OCI-LY3 (cell line): ENCODE measurements at regions not wholly inside any gene's neighbourhood (a gene's known extent, or its start where the extent isn't known, plus 50 kb on each side); places are given as distances from the start of the nearest gene placed in this dataset.

ENCODE experiments used
- H2AFZ ChIP-seq: fragments of 200-600, 300-600 bp; shearing (Covaris generic); 2 replicates; pipeline ENCODE4 v1.6.0; 2014; ENCODE audit warnings: antibody characterized with exemption, low read depth, low read length
- H3K27ac ChIP-seq: fragments of 200-600, 300-600 bp; sonication (generic); 2 replicates; pipeline ENCODE4 v1.5.1; 2014; ENCODE audit warnings: mild to moderate bottlenecking, low read length, moderate library complexity, mixed read lengths
- H3K27me3 ChIP-seq: fragments of 200-600, 300-600 bp; sonication (generic); 2 replicates; pipeline ENCODE4 v1.6.1; 2014; ENCODE audit warnings: low read depth, low read length, mixed read lengths
- H3K36me3 ChIP-seq: fragments of 200-600, 300-600 bp; sonication (generic); replicated peaks from 2 replicates; pipeline ENCODE3; 2014; ENCODE audit warnings: low read depth, low read length, mixed read lengths
- H3K4me1 ChIP-seq: fragments of 300-600, 200-600 bp; sonication (generic); 2 replicates; pipeline ENCODE4 v1.6.1; 2014; ENCODE audit warnings: low read length, mixed read lengths
- H3K4me2 ChIP-seq: fragments of 200-600, 300-600 bp; sonication (generic); 2 replicates; pipeline ENCODE4 v1.6.1; 2014; ENCODE audit warnings: low read length, mixed read lengths
- H3K4me3 ChIP-seq: fragments of 300-600, 200-600 bp; sonication (generic); 2 replicates; pipeline ENCODE4 v1.5.1; 2014; ENCODE audit warnings: antibody characterized with exemption, mild to moderate bottlenecking, low read length, moderate library complexity
- H3K79me2 ChIP-seq: fragments of 300-600, 200-600 bp; shearing (Covaris generic); 2 replicates; pipeline ENCODE4 v1.6.1; 2014; ENCODE audit warnings: mild to moderate bottlenecking, low read length, mixed read lengths
- H3K9ac ChIP-seq: fragments of 300-600, 200-600 bp; shearing (Covaris generic); 2 replicates; pipeline ENCODE4 v1.6.0; 2014; ENCODE audit warnings: mild to moderate bottlenecking, low read length, moderate library complexity
- H3K9me3 ChIP-seq: fragments of 200-600, 300-600 bp; shearing (Covaris generic); 2 replicates; pipeline ENCODE4 v1.6.1; 2014; ENCODE audit warnings: low read length, mixed read lengths; ENCODE audit not compliant: insufficient read depth
- H4K20me1 ChIP-seq: fragments of 200-600, 300-600 bp; sonication (generic); 2 replicates; pipeline ENCODE4 v1.6.1; 2016; ENCODE audit warnings: low read length, mixed read lengths; ENCODE audit not compliant: insufficient read depth
- CTCF ChIP-seq: fragments of 200-600, 300-600 bp; sonication (generic); IDR thresholded peaks from 2 replicates; pipeline ENCODE4 v1.5.1; 2014; ENCODE audit warnings: antibody characterized with exemption, low read length, low read depth
- EZH2phosphoT487 ChIP-seq: fragments of 200-600 bp; shearing (Covaris generic); IDR thresholded peaks from 2 replicates; pipeline ENCODE4 v1.6.1; 2018; ENCODE audit warnings: antibody characterized with exemption, mixed run types, low read depth

- H3K9ac ChIP-seq = no peak overlapping the region
- H3K4me2 ChIP-seq = no peak overlapping the region
- no peak overlapping the region for H3K4me3 ChIP-seq
- no peaks in the 10 kb centered on the region for H4K20me1 ChIP-seq
- no peak overlapping the region for H3K27ac ChIP-seq
- H3K4me1 ChIP-seq = no peaks in the 10 kb centered on the region
- no peaks in the 10 kb centered on the region for H3K79me2 ChIP-seq
- H3K9me3 ChIP-seq = no peaks in the 10 kb centered on the region
- no peaks in the 10 kb centered on the region for H3K36me3 ChIP-seq
- TF ChIP-seq EZH2phosphoT487 (no peak), CTCF (no peak)
- no peak overlapping the region for H2AFZ ChIP-seq
- H3K27me3 ChIP-seq = no peaks in the 10 kb centered on the region
These were observed 620.7 kb downstream of the NYAP2 start for GRCh38 chr2:226020176-226020575.

GRCh38 chr2:226018641-226019040 is 619.1 kb downstream of the NYAP2 start:
- H3K4me2 ChIP-seq = no peak overlapping the region
- TF ChIP-seq EZH2phosphoT487 (no peak), CTCF (no peak)
- H4K20me1 ChIP-seq = no peaks in the 10 kb centered on the region
- H2AFZ ChIP-seq = no peak overlapping the region
- no peaks in the 10 kb centered on the region for H3K9me3 ChIP-seq
- H3K27ac ChIP-seq = no peak overlapping the region
- H3K9ac ChIP-seq = no peak overlapping the region
- no peaks in the 10 kb centered on the region for H3K79me2 ChIP-seq
- H3K4me3 ChIP-seq = no peak overlapping the region
- H3K4me1 ChIP-seq = no peaks in the 10 kb centered on the region
- no peaks in the 10 kb centered on the region for H3K27me3 ChIP-seq
- H3K36me3 ChIP-seq = no peaks in the 10 kb centered on the region

GRCh38 chr2:226017537-226017936 is 618.0 kb downstream of the NYAP2 start:
- H3K27me3 ChIP-seq = no peaks in the 10 kb centered on the region
- H3K9me3 ChIP-seq = no peaks in the 10 kb centered on the region
- no peak overlapping the region for H3K4me2 ChIP-seq
- no peak overlapping the region for H3K4me3 ChIP-seq
- no peaks in the 10 kb centered on the region for H3K36me3 ChIP-seq
- H3K79me2 ChIP-seq = no peaks in the 10 kb centered on the region
- H3K9ac ChIP-seq = no peak overlapping the region
- no peaks in the 10 kb centered on the region for H4K20me1 ChIP-seq
- H2AFZ ChIP-seq = no peak overlapping the region
- no peaks in the 10 kb centered on the region for H3K4me1 ChIP-seq
- TF ChIP-seq CTCF = no peak
- H3K27ac ChIP-seq = no peak overlapping the region

GRCh38 chr2:226017107-226017506 is 617.6 kb downstream of the NYAP2 start:
- no peak for TF ChIP-seq EZH2phosphoT487
- TF ChIP-seq CTCF = no peak
- H3K27me3 ChIP-seq = no peaks in the 10 kb centered on the region
- H4K20me1 ChIP-seq = no peaks in the 10 kb centered on the region
- H3K4me3 ChIP-seq = no peak overlapping the region
- H3K4me1 ChIP-seq = no peaks in the 10 kb centered on the region
- no peak overlapping the region for H3K9ac ChIP-seq
- no peaks in the 10 kb centered on the region for H3K9me3 ChIP-seq
- H3K27ac ChIP-seq = no peak overlapping the region
- H3K4me2 ChIP-seq = no peak overlapping the region
- no peak overlapping the region for H2AFZ ChIP-seq
- H3K79me2 ChIP-seq = no peaks in the 10 kb centered on the region
- no peaks in the 10 kb centered on the region for H3K36me3 ChIP-seq
